ENCODE measurements at regions not wholly inside any gene's neighbourhood (a gene's known extent, or its start where the extent isn't known, plus 50 kb on each side); places are given as distances from the start of the nearest gene placed in this dataset.

DNA sequence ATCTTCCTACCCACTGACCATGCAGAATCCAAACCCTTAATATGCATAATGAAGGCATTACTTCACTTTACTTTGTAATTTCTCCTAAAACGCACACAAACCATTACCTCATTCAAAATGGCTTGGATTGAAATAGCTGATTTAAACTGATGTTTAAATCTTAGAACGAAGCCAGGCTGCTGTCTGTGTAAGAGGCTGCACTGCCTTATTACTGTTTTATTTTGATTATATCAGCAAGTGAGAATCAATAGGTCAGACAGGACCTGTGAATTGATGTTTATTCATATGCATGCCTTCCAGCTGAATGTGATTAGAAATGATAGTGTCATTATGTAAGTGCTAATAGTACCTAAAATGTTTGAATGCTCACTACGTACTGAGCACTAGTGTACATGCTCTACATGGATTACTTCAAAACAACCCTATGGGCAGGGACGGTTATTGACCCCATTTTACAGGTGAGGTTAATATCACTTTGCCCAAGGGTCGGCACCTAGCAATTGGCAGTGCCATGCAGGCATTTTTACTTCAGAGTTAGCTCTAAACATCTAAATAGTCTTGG, 314.2 kb upstream of the CBLB start:
- TF ChIP-seq, protein P1, sequence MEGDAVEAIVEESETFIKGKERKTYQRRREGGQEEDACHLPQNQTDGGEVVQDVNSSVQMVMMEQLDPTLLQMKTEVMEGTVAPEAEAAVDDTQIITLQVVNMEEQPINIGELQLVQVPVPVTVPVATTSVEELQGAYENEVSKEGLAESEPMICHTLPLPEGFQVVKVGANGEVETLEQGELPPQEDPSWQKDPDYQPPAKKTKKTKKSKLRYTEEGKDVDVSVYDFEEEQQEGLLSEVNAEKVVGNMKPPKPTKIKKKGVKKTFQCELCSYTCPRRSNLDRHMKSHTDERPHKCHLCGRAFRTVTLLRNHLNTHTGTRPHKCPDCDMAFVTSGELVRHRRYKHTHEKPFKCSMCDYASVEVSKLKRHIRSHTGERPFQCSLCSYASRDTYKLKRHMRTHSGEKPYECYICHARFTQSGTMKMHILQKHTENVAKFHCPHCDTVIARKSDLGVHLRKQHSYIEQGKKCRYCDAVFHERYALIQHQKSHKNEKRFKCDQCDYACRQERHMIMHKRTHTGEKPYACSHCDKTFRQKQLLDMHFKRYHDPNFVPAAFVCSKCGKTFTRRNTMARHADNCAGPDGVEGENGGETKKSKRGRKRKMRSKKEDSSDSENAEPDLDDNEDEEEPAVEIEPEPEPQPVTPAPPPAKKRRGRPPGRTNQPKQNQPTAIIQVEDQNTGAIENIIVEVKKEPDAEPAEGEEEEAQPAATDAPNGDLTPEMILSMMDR (conservative IDR thresholded peaks at IDR 0.05; ENCODE audit: low read length): no peak
- TF ChIP-seq EZH2phosphoT487 (IDR thresholded peaks at IDR 0.05; ENCODE audit: borderline replicate concordance): no peak
